ENCODE measurements at regions not wholly inside any gene's neighbourhood (a gene's known extent, or its start where the extent isn't known, plus 50 kb on each side); places are given as distances from the start of the nearest gene placed in this dataset.

- DNase-seq (no peak), ATAC-seq (ENCODE audit: low read depth) (no peak)
- TF ChIP-seq CTCF (IDR thresholded peaks at IDR 0.05) (no peak), EZH2 (IDR thresholded peaks at IDR 0.05; ENCODE audit: borderline replicate concordance, insufficient read depth, low read depth, low read length, poor library complexity, severe bottlenecking) (no peak)
- Mint-ChIP-seq H3K4me3 (no peak overlapping the region), H3K4me1 (peaks cover 7% of the 10 kb centered on the region), H3K27ac (no peak overlapping the region), H3K27me3 (no peaks in the 10 kb centered on the region), H3K9me3 (ENCODE audit: insufficient read depth) (no peaks in the 10 kb centered on the region)
- intact Hi-C loops (cut with micrococcal nuclease) = no loop called here
- no peaks in the 10 kb centered on the region for H3K9me3 ChIP-seq (ENCODE audit: control extremely low read depth in 1 of 3, control insufficient read depth in 2 of 3, insufficient read depth in 1 of 3, low read length in 2 of 3)
- no peak overlapping the region for H2AFZ ChIP-seq (ENCODE audit: insufficient read depth, low read depth, low read length, poor library complexity, severe bottlenecking)
- no peaks in the 10 kb centered on the region for H3K36me3 ChIP-seq (replicated peaks in 1 of 2; ENCODE audit: control extremely low read depth in 1 of 2, control insufficient read depth in 1 of 2, extremely low read depth in 1 of 2, insufficient read depth in 2 of 2, low read length in 1 of 2)
- no peak overlapping the region for H3K4me3 ChIP-seq (ENCODE audit: control extremely low read depth in 1 of 5, extremely low read depth in 1 of 5, insufficient read depth in 1 of 5, low read depth in 2 of 5, low read length in 4 of 5)
- no peak overlapping the region for H3K4me2 ChIP-seq (replicated peaks; ENCODE audit: low read depth, low read length, poor library complexity, severe bottlenecking)
- CTCF ChIA-PET = interaction anchor here (0.7 to 1.2 kb wide), 2 partner anchors 11 to 409 kb away, joined by 3 read pairs; no protein-coding TSS in a partner anchor
- H4K20me1 ChIP-seq (ENCODE audit: control insufficient read depth, insufficient read depth, low read length, poor library complexity, severe bottlenecking) = no peaks in the 10 kb centered on the region
- POLR2A ChIA-PET = no interaction called here
- no CpG with 5 or more reads among the region's 4 CpGs for WGBS (ENCODE audit: insufficient coverage)
- no peaks in the 10 kb centered on the region for H3K4me1 ChIP-seq (ENCODE audit: control insufficient read depth in 2 of 2, insufficient read depth in 2 of 2, low read length in 2 of 2)
- no peaks in the 10 kb centered on the region for H3K79me2 ChIP-seq (ENCODE audit: control insufficient read depth, insufficient read depth, low read length)
- no peak overlapping the region for H3K27ac ChIP-seq (ENCODE audit: low read length in 2 of 2)
- H3K27me3 ChIP-seq (replicated peaks in 1 of 4; ENCODE audit: control extremely low read depth in 1 of 4, control insufficient read depth in 3 of 4, insufficient read depth in 4 of 4, low read length in 3 of 4) = no peaks in the 10 kb centered on the region
- H3K9ac ChIP-seq (ENCODE audit: low read length) = no peak overlapping the region
These were observed 566.1 kb downstream of the ZNF608 start for GRCh38 chr5:124180299-124180874.

- no peak overlapping the region for H2AFZ ChIP-seq (ENCODE audit: insufficient read depth, low read depth, low read length, poor library complexity, severe bottlenecking)
- H3K36me3 ChIP-seq (replicated peaks in 1 of 2; ENCODE audit: control extremely low read depth in 1 of 2, control insufficient read depth in 1 of 2, extremely low read depth in 1 of 2, insufficient read depth in 2 of 2, low read length in 1 of 2) = no peaks in the 10 kb centered on the region
- H3K27ac Mint-ChIP-seq = no peak overlapping the region
- DNase-seq = no peak
- no peaks in the 10 kb centered on the region for H3K79me2 ChIP-seq (ENCODE audit: control insufficient read depth, insufficient read depth, low read length)
- no peaks in the 10 kb centered on the region for H3K27me3 Mint-ChIP-seq
- no peaks in the 10 kb centered on the region for H3K4me1 ChIP-seq (ENCODE audit: control insufficient read depth in 2 of 2, insufficient read depth in 2 of 2, low read length in 2 of 2)
- WGBS (ENCODE audit: insufficient coverage) = no CpG with 5 or more reads among the region's 1 CpG
- H3K4me2 ChIP-seq (replicated peaks; ENCODE audit: low read depth, low read length, poor library complexity, severe bottlenecking) = no peak overlapping the region
- TF ChIP-seq CTCF (IDR thresholded peaks at IDR 0.05) (no peak), EZH2 (IDR thresholded peaks at IDR 0.05; ENCODE audit: borderline replicate concordance, insufficient read depth, low read depth, low read length, poor library complexity, severe bottlenecking) (no peak)
- H3K4me3 ChIP-seq (ENCODE audit: control extremely low read depth in 1 of 5, extremely low read depth in 1 of 5, insufficient read depth in 1 of 5, low read depth in 2 of 5, low read length in 4 of 5) = no peak overlapping the region
- no peaks in the 10 kb centered on the region for H3K27me3 ChIP-seq (replicated peaks in 1 of 4; ENCODE audit: control extremely low read depth in 1 of 4, control insufficient read depth in 3 of 4, insufficient read depth in 4 of 4, low read length in 3 of 4)
- no peaks in the 10 kb centered on the region for H3K9me3 ChIP-seq (ENCODE audit: control extremely low read depth in 1 of 3, control insufficient read depth in 2 of 3, insufficient read depth in 1 of 3, low read length in 2 of 3)
- H3K4me1 Mint-ChIP-seq = peaks cover 7% of the 10 kb centered on the region
- no peak overlapping the region for H3K4me3 Mint-ChIP-seq
- no peaks in the 10 kb centered on the region for H4K20me1 ChIP-seq (ENCODE audit: control insufficient read depth, insufficient read depth, low read length, poor library complexity, severe bottlenecking)
- POLR2A ChIA-PET = no interaction called here
- CTCF ChIA-PET = interaction anchor here (0.7 to 1.2 kb wide), 3 partner anchors 12 to 409 kb away, joined by 3 to 4 read pairs (median 3); no protein-coding TSS in a partner anchor
- peaks cover 1% of the 10 kb centered on the region for H3K9me3 Mint-ChIP-seq (ENCODE audit: insufficient read depth)
- ATAC-seq (ENCODE audit: low read depth) = no peak
- H3K9ac ChIP-seq (ENCODE audit: low read length) = no peak overlapping the region
- H3K27ac ChIP-seq (ENCODE audit: low read length in 2 of 2) = no peak overlapping the region
- intact Hi-C loops (cut with micrococcal nuclease) = no loop called here
These were observed 566.6 kb downstream of the ZNF608 start for GRCh38 chr5:124179819-124180218.
